ENCODE measurements at regions not wholly inside any gene's neighbourhood (a gene's known extent, or its start where the extent isn't known, plus 50 kb on each side); places are given as distances from the start of the nearest gene placed in this dataset.

DNA sequence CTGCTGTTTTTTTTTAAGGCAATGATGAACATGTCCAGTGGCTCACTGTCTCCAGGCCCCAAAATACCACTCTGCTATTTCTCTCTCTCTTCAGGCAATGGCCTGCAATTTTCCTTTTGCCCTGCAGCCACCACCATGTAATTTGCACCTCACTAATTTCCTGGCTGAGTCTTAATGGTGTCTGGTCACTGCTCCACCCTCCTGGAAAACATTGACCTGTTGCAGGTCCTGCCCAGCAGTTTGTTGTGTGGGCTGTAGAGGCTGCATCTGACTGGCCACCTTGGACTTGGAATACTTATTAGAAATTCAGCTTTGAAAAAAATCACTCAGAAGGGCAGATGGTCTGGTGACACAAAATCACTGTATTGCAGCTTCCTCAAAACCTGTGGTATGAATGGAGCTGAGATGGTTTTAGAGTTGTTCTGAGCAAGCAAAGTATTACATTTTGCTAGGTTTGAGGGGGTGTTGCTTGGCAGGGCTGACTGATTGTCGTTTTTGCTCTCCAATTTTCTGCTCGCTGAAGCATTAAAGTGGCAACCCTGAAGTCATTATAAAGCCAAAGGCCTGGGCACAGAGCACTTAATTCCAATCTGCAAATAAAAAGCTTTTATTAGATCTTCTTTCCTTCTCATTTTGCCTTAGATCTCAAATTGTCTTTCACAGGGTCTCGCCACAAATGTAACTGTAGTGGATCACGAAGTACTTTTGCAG, 134.8 kb downstream of the TMEM174 start:
- H3K9me3 ChIP-seq: no peaks in the 10 kb centered on the region
- no peak for ATAC-seq
- TF ChIP-seq, protein P1, sequence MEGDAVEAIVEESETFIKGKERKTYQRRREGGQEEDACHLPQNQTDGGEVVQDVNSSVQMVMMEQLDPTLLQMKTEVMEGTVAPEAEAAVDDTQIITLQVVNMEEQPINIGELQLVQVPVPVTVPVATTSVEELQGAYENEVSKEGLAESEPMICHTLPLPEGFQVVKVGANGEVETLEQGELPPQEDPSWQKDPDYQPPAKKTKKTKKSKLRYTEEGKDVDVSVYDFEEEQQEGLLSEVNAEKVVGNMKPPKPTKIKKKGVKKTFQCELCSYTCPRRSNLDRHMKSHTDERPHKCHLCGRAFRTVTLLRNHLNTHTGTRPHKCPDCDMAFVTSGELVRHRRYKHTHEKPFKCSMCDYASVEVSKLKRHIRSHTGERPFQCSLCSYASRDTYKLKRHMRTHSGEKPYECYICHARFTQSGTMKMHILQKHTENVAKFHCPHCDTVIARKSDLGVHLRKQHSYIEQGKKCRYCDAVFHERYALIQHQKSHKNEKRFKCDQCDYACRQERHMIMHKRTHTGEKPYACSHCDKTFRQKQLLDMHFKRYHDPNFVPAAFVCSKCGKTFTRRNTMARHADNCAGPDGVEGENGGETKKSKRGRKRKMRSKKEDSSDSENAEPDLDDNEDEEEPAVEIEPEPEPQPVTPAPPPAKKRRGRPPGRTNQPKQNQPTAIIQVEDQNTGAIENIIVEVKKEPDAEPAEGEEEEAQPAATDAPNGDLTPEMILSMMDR (IDR thresholded peaks at IDR 0.05): no peak
- H3K36me3 ChIP-seq: no peaks in the 10 kb centered on the region
- intact Hi-C loops (cut with DNase I): no loop called here
- H3K27ac ChIP-seq: no peak overlapping the region
- peaks cover 14% of the 10 kb centered on the region for H3K4me1 ChIP-seq
- DNase-seq: no peak
- H3K27me3 ChIP-seq (ENCODE audit: low read depth): peaks cover 84% of the 10 kb centered on the region
- H3K4me3 ChIP-seq: no peak overlapping the region

GRCh38 chr5:73306741-73307275, 133.8 kb downstream of the TMEM174 start:
- Histone ChIP-seq H3K27me3 (ENCODE audit: low read depth) (peaks cover 86% of the 10 kb centered on the region), H3K4me1 (peaks cover 14% of the 10 kb centered on the region), H3K36me3 (no peaks in the 10 kb centered on the region), H3K27ac (no peak overlapping the region), H3K4me3 (no peak overlapping the region), H3K9me3 (no peaks in the 10 kb centered on the region)
- TF ChIP-seq, protein P1 (IDR thresholded peaks at IDR 0.05): no peak
- no peak for DNase-seq
- intact Hi-C loops (cut with DNase I): no loop called here
- no peak for ATAC-seq

GRCh38 chr5:73306078-73306719, 133.2 kb downstream of the TMEM174 start:
- no peak for DNase-seq
- H3K27ac ChIP-seq: no peak overlapping the region
- H3K4me1 ChIP-seq: peaks cover 8% of the 10 kb centered on the region
- H3K4me3 ChIP-seq: no peak overlapping the region
- H3K9me3 ChIP-seq: no peaks in the 10 kb centered on the region
- H3K27me3 ChIP-seq (ENCODE audit: low read depth): peaks cover 87% of the 10 kb centered on the region
- intact Hi-C loops (cut with DNase I): no loop called here
- no peak for ATAC-seq
- H3K36me3 ChIP-seq: no peaks in the 10 kb centered on the region
- TF ChIP-seq, protein P1 (IDR thresholded peaks at IDR 0.05): no peak

GRCh38 chr5:73305386-73305785, 132.4 kb downstream of the TMEM174 start:
- ATAC-seq (no peak), DNase-seq (no peak)
- Histone ChIP-seq H3K27me3 (ENCODE audit: low read depth) (peaks cover 87% of the 10 kb centered on the region), H3K9me3 (no peaks in the 10 kb centered on the region), H3K36me3 (no peaks in the 10 kb centered on the region), H3K4me1 (peaks cover 6% of the 10 kb centered on the region), H3K4me3 (no peak overlapping the region), H3K27ac (no peak overlapping the region)
- TF ChIP-seq, protein P1 (IDR thresholded peaks at IDR 0.05): no peak
- intact Hi-C loops (cut with DNase I): no loop called here

DNA sequence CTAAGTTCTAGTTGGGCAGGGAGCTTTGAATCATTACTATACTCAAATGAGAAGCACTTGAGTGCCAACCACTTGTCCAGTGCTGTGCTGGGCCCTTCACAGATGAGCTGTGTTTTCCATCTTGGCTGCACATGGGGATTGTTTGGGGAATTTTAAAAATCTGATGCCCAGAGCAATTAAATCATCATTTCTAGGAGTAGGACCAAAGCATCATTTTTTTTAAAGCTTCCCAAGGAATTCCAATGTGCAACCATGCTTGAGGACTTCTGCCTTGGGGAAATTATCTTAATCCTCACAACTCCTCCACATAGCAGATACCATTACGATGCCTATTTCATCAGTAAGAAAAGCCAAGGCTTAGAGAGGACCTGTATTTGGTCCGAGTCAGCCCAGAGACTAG, 131.4 kb downstream of the TMEM174 start:
- Histone ChIP-seq H3K9me3 (no peaks in the 10 kb centered on the region), H3K36me3 (no peaks in the 10 kb centered on the region), H3K27me3 (ENCODE audit: low read depth) (peaks cover 89% of the 10 kb centered on the region), H3K27ac (no peak overlapping the region), H3K4me3 (no peak overlapping the region), H3K4me1 (peaks cover 6% of the 10 kb centered on the region)
- ATAC-seq (no peak), DNase-seq (no peak)
- TF ChIP-seq, protein P1 (IDR thresholded peaks at IDR 0.05): no peak
- intact Hi-C loops (cut with DNase I): no loop called here

All from lower lobe of right lung (tissue), 2 donors.